Heart left ventricle (tissue), 16 donors: ENCODE measurements at regions not wholly inside any gene's neighbourhood (a gene's known extent, or its start where the extent isn't known, plus 50 kb on each side); places are given as distances from the start of the nearest gene placed in this dataset.

Experiments
- ATAC-seq, 4 donors: fragments of 200-7000 bp; cut with Tn5 transposase; one replicate each; pipeline ENCODE4 v1.9.1; 2020 to 2022; ENCODE audit warnings: moderate library complexity in 4 of 4, mild to moderate bottlenecking in 3 of 4, moderate number of reproducible peaks in 1 of 4
- DNase-seq, 5 donors: peaks; one replicate each; pipeline ENCODE4 v3.0.0-alpha.2; 2020
- H3K27ac ChIP-seq, 12 donors: fragments of 200-600 bp; sonication (generic) in 4 of 12; one replicate each; pipeline versions ENCODE4 v1.5.0 to v1.8.0; 2016 to 2022; ENCODE audit warnings: mild to moderate bottlenecking in 2 of 12
- H3K27me3 ChIP-seq, 9 donors: fragments of 200-600 bp; sonication (generic) in 2 of 9; one replicate each; pipeline versions ENCODE4 v1.5.1 to v1.8.0; 2016 to 2022; ENCODE audit warnings: mild to moderate bottlenecking in 3 of 9
- H3K36me3 ChIP-seq, 9 donors: fragments of 200-600 bp; sonication (generic) in 2 of 9; one replicate each; pipeline versions ENCODE4 v1.5.0 to v1.8.0; 2018 to 2022; ENCODE audit warnings: mild to moderate bottlenecking in 2 of 9
- H3K4me1 ChIP-seq, 12 donors: fragments of 200-600 bp; sonication (generic) in 4 of 12; one replicate each; pipeline versions ENCODE4 v1.5.0 to v1.8.0; 2016 to 2022; ENCODE audit warnings: mild to moderate bottlenecking in 3 of 12
- H3K4me3 ChIP-seq, 12 donors: fragments of 200-600 bp; sonication (generic) in 4 of 12; one replicate each; pipeline versions ENCODE4 v1.5.0 to v1.8.0; 2017 to 2022; ENCODE audit warnings: mild to moderate bottlenecking in 9 of 12, moderate library complexity in 4 of 12
- H3K9me3 ChIP-seq, 12 donors: fragments of 200-600 bp; sonication (generic) in 4 of 12; one replicate each; pipeline versions ENCODE4 v1.5.0 to v1.8.0; 2016 to 2022; ENCODE audit warnings: mild to moderate bottlenecking in 1 of 12
- CTCF ChIP-seq, 12 donors: fragments of 200-600 bp; sonication (generic) in 4 of 12; IDR thresholded peaks; one replicate each; pipeline versions ENCODE4 v1.5.0 to v1.8.0; 2018 to 2022; ENCODE audit warnings: antibody characterized with exemption in 12 of 12, mild to moderate bottlenecking in 5 of 12
- POLR2A ChIP-seq, 2 donors: fragments of 450-650 bp; IDR thresholded peaks; one replicate each; pipeline ENCODE4 v1.6.1; 2017; ENCODE audit warnings: antibody characterized with exemption in 2 of 2, mild to moderate bottlenecking in 2 of 2, moderate library complexity in 2 of 2
- WGBS, 4 donors: extraction: QIAGEN DNeasy Blood & Tissue Kit in 2 of 4; methylation state at CpG; one replicate each; pipeline versions ENCODE4 v1.1.5 to v1.1.7; 2013 to 2018; 5-methylcytosine and 5-hydroxymethylcytosine counted together
- intact Hi-C, 10 donors: fragments of 100-400 bp; cut with DNase I; formaldehyde crosslinking; loops; one replicate each; pipeline versions ENCODE4 v1.11.1 to v1.14.2; 2022
- donor health status: ischemic (EF 13 %, LVEDD 7.1; RV severe dilation, severe dysfunction).
- donor health status: healthy with polysubstance abuse.
- donor health status: DM: no; HTN: yes; CAD: no.
- donor health status: DM: no; HTN: no; CAD: no.
- donor health status: ischemic (EF 25% LVEDD 6.9; RV normal size, moderate dysfunction).
- donor health status: ischemic (EF 25% LVEDD 5.7; RV mildly dilated, moderate dysfunction).
- donor health status: healthy.
- donor health status: DM: yes; HTN: yes; CAD: no.
- donor health status: ischemic (EF 35%, LVEDD 5.7; RV mildly dilated, moderate dysfunction).
- donor health status: nonischemic (EF 11% LVEDD 7.7; RV severe dilation, severe dysfunction).
- donor health status: DM: yes; HTN: yes; CAD: no.
- donor health status: PGD.
- donor health status: ischemic (EF 29% LVEDD 5.4; RV normal size, mild dysfunction).
- donor health status: nonischemic (EF 23%, LVEDD 6.1; RV moderate dilation, normal function).

GRCh38 chr7:45482451-45482850 lies 91.7 kb upstream of the ADCY1 start:
- intact Hi-C loops, result no loop called here
- no peak for DNase-seq
- H3K9me3 ChIP-seq, result no peaks in the 10 kb centered on the region
- TF ChIP-seq CTCF (IDR thresholded peaks at IDR 0.05), result no peak
- TF ChIP-seq POLR2A (IDR thresholded peaks at IDR 0.05), result no peak
- 71 to 82% (median 79%) methylated on average over 3 of the region's 3 CpGs for WGBS, 4 donors
- H3K36me3 ChIP-seq, result no peaks in the 10 kb centered on the region
- no peak overlapping the region for H3K27ac ChIP-seq
- H3K27me3 ChIP-seq, result no peaks in the 10 kb centered on the region
- no peaks in the 10 kb centered on the region for H3K4me1 ChIP-seq
- H3K4me3 ChIP-seq, result no peak overlapping the region
- no peak for ATAC-seq

- H3K27ac ChIP-seq, result no peak overlapping the region
- no peaks in the 10 kb centered on the region for H3K4me1 ChIP-seq
- ATAC-seq (no peak), DNase-seq (no peak)
- 13 to 35% (median 21%) methylated on average over 7 of the region's 7 CpGs for WGBS, 4 donors
- intact Hi-C loops, result no loop called here
- no peak for TF ChIP-seq POLR2A (IDR thresholded peaks at IDR 0.05)
- no peak for TF ChIP-seq CTCF (IDR thresholded peaks at IDR 0.05)
- no peaks in the 10 kb centered on the region for H3K9me3 ChIP-seq
- no peak overlapping the region for H3K4me3 ChIP-seq
- no peaks in the 10 kb centered on the region for H3K27me3 ChIP-seq
- H3K36me3 ChIP-seq, result no peaks in the 10 kb centered on the region
Measured at GRCh38 chr7:45484094-45484493, 90.1 kb upstream of the ADCY1 start.

- WGBS, 4 donors, result 90 to 92% (median 91%) methylated on average over 2 of the region's 2 CpGs
- Histone ChIP-seq H3K4me1 (no peaks in the 10 kb centered on the region), H3K4me3 (no peak overlapping the region), H3K36me3 (no peaks in the 10 kb centered on the region), H3K27ac (no peak overlapping the region), H3K9me3 (peaks cover 0 to 7% (median under 1%) of the 10 kb centered on the region in 12 donors), H3K27me3 (no peaks in the 10 kb centered on the region)
- no peak for TF ChIP-seq POLR2A (IDR thresholded peaks at IDR 0.05)
- TF ChIP-seq CTCF (IDR thresholded peaks at IDR 0.05), result no peak
- no peak for ATAC-seq
- intact Hi-C loops, result no loop called here
- DNase-seq, result no peak
Measured at GRCh38 chr7:45486575-45486974, 87.6 kb upstream of the ADCY1 start.

- WGBS, 4 donors, result 54 to 62% (median 59%) methylated on average over 6 to 7 of the region's 7 CpGs; no CpG with 5 or more reads in 1 of the 4 donors
- peaks cover 0 to 11% (median 1%) of the 10 kb centered on the region in 12 donors for H3K9me3 ChIP-seq
- no peak for DNase-seq
- no peak overlapping the region for H3K27ac ChIP-seq
- no peaks in the 10 kb centered on the region for H3K36me3 ChIP-seq
- TF ChIP-seq POLR2A (IDR thresholded peaks at IDR 0.05) (no peak), CTCF (IDR thresholded peaks at IDR 0.05) (no peak)
- H3K27me3 ChIP-seq, result peaks cover 0 to 12% (median 3%) of the 10 kb centered on the region in 9 donors
- no peaks in the 10 kb centered on the region for H3K4me1 ChIP-seq
- intact Hi-C loops, result no loop called here
- H3K4me3 ChIP-seq, result no peak overlapping the region
- ATAC-seq, result no peak
Measured at GRCh38 chr7:45494885-45495284, 79.3 kb upstream of the ADCY1 start.
